Stimulated activated CD8-positive, alpha-beta memory T cell treated with anti-CD3 and anti-CD28 coated beads, Interleukin-4, amount 100 ng/mL, for 24 hours (primary cell): ENCODE measurements at regions not wholly inside any gene's neighbourhood (a gene's known extent, or its start where the extent isn't known, plus 50 kb on each side); places are given as distances from the start of the nearest gene placed in this dataset.
A peak's percentile ranks its signal among the peaks of the same experiment; 100 is the strongest.
"Not testable (repeated sequence)": the region's sequence is repeated elsewhere in the genome, so short reads cannot be mapped to it uniquely, and the experiment has no call there.

Experiments
- DNase-seq: peaks from one replicate; pipeline ENCODE4 v3.0.0-alpha.2; 2020; ENCODE audit warnings: low read depth

- DNase-seq = no peak
These were observed 170.2 kb downstream of the RGS9 start for GRCh38 chr17:65307081-65307960.

- DNase-seq = no peak
These were observed 168.6 kb downstream of the RGS9 start for GRCh38 chr17:65305778-65306177.

GRCh38 chr17:65305116-65305515 lies 167.9 kb downstream of the RGS9 start:
- no peak for DNase-seq

- DNase-seq = not testable (repeated sequence)
These were observed 164.7 kb downstream of the RGS9 start for GRCh38 chr17:65301882-65302281.

- DNase-seq = no peak
These were observed 164.0 kb downstream of the RGS9 start for GRCh38 chr17:65301184-65301583.

- no peak for DNase-seq
These were observed 160.7 kb downstream of the RGS9 start for GRCh38 chr17:65297916-65298315.

GRCh38 chr17:65297384-65297783 lies 160.2 kb downstream of the RGS9 start:
- no peak for DNase-seq

GRCh38 chr17:65294181-65294719 lies 157.1 kb downstream of the RGS9 start:
- DNase-seq = peak; percentile 33

- no peak for DNase-seq
These were observed 156.5 kb downstream of the RGS9 start for GRCh38 chr17:65293584-65294180.

GRCh38 chr17:65292430-65292829 lies 155.3 kb downstream of the RGS9 start:
- DNase-seq = no peak

GRCh38 chr17:65291301-65291700 lies 154.1 kb downstream of the RGS9 start:
- DNase-seq = not testable (repeated sequence)

GRCh38 chr17:65290616-65291015 lies 153.4 kb downstream of the RGS9 start:
- no peak for DNase-seq

GRCh38 chr17:65290056-65290455 lies 152.9 kb downstream of the RGS9 start:
- no peak for DNase-seq

- DNase-seq = no peak
These were observed 149.9 kb downstream of the RGS9 start for GRCh38 chr17:65287040-65287439.

- no peak for DNase-seq
These were observed 146.5 kb downstream of the RGS9 start for GRCh38 chr17:65283704-65284103.

- DNase-seq = no peak
These were observed 142.3 kb downstream of the RGS9 start for GRCh38 chr17:65279456-65279855.

- DNase-seq = no peak
These were observed 141.6 kb downstream of the RGS9 start for GRCh38 chr17:65278820-65279184.

- no peak for DNase-seq
These were observed 141.1 kb downstream of the RGS9 start for GRCh38 chr17:65278050-65278819.

- DNase-seq = no peak
These were observed 140.4 kb downstream of the RGS9 start for GRCh38 chr17:65277576-65277975.
